ENCODE measurements at regions not wholly inside any gene's neighbourhood (a gene's known extent, or its start where the extent isn't known, plus 50 kb on each side); places are given as distances from the start of the nearest gene placed in this dataset.

DNA sequence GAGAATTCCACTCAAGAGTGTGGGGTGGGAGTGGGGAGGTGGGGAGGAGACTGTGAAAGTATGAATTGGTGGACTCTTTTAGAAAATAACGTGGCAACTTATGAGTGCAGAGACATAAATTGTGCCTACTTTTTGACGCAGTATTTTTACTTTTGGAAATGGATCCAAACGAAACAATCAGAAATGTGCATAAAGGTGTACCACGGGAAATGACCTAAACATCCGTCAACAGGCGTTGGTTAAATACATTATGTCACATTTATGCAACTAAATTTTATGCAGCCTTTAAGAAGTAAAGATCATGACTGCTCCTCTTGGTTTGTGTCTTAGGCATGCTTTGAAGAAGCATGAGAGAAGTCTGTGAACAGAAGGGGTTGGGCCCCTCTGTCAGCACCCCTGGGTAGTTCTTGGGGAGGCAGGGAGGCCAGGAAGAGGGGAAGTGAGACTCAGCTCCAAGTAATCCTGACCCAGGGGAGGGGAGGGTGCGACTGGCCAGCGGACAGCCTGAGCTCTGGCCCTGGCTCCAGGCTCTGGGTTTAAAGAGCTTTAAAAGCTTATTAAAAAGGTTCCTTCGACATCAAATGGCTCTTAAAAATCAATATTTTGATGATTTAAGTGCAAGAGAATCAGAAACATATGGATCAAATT lies 126.4 kb upstream of the HAAO start:
- intact Hi-C loops (cut with DNase I) = no loop called here
- ATAC-seq (ENCODE audit: poor library complexity) = no peak
- no peak for DNase-seq

DNA sequence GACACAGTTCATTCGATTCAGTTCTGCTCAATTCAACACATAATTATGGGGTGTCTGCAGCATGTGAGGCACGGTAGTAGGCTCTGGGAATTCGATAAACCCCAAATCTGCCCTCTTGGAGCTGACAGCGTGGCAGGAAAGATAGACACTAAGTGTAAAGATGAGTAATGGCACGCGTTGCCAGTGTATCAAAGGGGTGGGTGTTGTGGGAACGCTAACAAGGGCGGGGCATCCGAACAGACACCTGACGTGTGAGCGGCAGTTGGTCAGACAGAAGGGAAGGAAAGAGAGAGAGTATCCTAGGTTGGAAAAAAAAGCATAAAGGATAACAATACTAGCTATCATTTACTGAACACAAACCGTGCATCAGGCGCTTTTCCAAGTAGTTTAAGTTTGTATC lies 125.7 kb upstream of the HAAO start:
- ATAC-seq (ENCODE audit: poor library complexity) (no peak), DNase-seq (no peak)
- intact Hi-C loops (cut with DNase I) = no loop called here

DNA sequence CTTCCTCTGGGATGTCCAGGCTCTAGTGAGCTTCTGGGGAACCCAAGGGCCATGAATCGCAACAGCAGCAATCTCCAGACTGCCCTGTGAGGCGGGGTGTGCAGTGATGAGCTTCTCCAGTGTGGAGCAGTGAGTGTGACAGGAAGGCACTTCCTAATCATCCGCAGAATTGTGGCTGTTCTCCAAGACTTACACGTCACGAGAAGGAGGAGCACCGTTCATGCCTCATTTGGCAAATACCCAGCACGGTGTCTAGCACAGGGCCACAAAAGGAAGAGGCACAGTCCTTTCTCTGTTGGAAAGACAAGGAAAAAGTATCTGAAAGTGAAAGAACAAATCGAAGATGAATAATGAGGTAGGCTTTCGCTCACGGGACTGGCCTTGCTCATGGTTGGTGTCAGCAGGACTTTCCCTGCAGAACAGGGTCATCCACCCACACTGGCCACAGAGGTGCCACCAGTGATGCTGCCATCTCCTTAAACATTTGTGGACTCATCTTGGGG lies 125.1 kb upstream of the HAAO start:
- peak; percentile 59 for DNase-seq
- intact Hi-C loops (cut with DNase I) = no loop called here
- peak; percentile 61 for ATAC-seq (ENCODE audit: poor library complexity)

DNA sequence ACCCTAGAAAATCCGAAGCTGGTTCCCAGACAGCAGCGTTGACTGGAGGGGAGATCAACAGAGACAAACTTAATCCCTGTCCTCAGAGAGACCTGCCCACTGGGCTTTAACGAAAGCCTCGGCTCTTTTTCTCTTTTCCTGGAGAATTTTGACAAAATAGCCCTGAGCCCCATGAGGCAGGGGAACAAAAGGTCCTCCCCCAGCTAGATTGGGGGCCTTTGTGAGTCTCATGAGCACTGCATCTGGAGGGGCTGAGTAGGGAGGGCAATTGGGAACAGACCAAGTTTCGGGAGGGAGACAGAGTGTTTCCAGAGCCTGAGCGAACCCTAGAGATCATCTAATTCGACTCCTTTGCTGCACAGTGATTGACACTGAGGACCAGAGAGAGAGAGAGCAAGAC lies 123.9 kb upstream of the HAAO start:
- no peak for DNase-seq
- ATAC-seq (ENCODE audit: poor library complexity) = no peak
- intact Hi-C loops (cut with DNase I) = no loop called here

DNA sequence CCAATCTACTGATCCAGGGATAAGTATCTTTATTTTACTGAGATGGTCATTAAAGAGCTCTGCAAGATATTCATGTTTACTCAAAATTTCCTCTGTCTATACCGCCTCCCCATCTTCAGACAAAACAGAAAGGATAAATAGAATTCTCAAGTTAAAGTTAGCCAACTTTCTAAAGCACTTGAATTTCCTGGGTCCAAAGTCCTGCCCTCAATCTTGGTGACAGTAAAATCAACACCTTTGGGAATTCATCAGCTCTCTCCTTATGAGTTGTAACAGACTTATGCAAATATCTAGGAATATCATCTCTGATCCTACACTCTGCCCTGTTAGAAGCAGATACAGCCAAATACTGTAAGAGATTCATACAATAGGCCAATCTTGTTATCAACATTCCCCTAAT lies 122.5 kb upstream of the HAAO start:
- no peak for DNase-seq
- intact Hi-C loops (cut with DNase I) = no loop called here
- ATAC-seq (ENCODE audit: poor library complexity) = no peak

DNA sequence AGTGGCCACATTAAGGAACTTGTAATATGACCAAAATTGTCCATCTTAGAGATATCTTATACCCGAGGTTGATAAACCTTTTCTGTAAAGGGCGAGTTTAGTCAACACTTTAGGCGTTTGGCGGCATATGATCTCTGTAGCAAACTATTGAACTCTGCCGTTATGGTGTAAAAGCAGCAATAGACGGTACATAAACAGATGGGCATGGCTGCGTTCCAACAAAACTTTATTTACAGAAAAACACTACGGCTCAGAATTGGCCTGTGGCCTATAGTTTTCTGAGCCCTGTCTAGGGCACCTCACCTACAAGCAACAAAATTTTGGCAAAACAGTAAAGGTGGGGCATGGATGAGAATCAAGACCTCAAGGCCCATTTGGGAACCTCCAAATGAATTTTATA lies 121.9 kb upstream of the HAAO start:
- no peak for DNase-seq
- no peak for ATAC-seq (ENCODE audit: poor library complexity)
- intact Hi-C loops (cut with DNase I) = no loop called here

DNA sequence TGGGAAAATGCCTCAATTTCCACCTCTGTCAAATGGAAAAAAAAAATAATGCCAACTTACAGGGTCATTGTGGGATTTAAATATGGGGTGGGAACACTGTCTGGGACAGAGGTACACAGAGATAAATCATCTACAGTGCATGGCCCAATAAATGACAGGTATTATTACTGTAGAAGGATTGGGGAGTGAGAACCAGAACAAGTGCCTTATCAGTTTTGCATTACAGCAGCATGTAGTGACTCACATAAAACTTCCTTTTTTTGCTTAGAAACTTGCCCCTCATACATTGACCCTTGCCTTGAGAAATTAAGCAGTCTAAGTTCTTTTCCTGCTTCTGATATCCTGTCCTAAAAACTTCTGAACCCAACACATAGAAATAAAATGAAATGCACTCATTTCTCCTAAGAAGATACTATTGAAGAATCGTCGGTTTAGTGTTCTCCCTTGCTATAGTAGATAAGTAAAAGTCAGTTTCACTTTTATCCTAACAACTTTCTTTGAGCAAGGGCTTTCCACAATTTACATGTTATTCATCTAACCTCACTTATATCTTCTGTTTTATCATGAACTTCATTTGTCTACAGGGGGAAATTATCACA lies 121.0 kb upstream of the HAAO start:
- ATAC-seq (ENCODE audit: poor library complexity) = no peak
- intact Hi-C loops (cut with DNase I) = no loop called here
- DNase-seq = no peak

DNA sequence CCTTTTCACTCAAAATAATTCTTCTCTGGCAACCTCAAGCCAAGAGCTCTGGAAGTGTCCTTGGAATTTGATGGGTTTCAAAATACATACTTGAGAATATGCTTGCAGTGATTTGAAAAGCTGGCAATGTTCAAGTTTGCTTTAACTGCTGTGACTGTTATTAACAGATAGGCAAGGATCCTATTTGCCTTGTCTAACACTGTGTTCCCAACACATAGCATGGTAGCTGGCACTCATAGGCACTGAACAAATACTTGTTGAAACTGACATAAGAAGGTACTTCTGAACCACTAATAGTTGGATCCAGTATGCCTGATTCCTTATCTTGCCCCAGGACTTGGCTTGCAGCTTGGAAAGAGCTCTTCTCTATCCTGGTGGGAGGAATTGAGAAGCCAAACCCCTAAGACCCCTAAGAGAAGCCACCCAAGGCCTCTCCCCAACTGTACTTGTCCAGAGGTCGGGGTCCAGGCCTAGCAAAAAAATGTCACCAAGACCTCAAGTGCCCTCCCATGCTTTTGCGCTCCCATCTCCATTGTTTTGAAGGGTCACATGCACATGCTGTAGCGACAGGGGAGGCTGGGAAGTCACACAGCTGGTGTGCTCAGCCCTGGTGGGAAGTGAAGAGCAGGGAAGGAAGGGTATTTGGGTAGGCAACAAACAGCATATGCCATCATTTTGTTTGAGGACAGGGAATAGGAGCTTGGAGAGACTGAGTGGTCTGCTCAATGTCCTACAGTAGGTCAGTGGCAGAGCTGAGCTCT lies 118.4 kb upstream of the HAAO start:
- ATAC-seq (ENCODE audit: poor library complexity) (peak; percentile 64), DNase-seq (no peak)
- intact Hi-C loops (cut with DNase I) = no loop called here

DNA sequence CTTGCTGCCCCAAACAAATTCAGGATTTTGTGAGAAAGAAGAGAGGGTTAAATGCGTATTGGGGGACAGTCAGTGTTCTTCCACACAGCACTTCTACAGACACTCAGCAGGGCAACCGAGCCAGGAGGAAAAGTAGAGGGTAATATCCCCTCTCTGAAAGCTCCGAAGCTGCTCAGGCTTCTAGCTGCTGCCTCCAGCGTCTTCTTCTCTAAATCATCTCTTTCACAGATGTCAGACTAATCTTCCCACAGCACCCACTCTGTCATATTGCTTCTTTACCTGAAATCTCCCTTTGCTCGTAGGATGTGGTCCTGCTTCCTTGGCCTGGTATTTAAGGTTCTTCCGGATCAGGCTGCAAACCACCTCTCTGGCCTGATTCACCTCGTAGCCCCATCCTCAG lies 117.6 kb upstream of the HAAO start:
- no peak for ATAC-seq (ENCODE audit: poor library complexity)
- intact Hi-C loops (cut with DNase I) = no loop called here
- no peak for DNase-seq

DNA sequence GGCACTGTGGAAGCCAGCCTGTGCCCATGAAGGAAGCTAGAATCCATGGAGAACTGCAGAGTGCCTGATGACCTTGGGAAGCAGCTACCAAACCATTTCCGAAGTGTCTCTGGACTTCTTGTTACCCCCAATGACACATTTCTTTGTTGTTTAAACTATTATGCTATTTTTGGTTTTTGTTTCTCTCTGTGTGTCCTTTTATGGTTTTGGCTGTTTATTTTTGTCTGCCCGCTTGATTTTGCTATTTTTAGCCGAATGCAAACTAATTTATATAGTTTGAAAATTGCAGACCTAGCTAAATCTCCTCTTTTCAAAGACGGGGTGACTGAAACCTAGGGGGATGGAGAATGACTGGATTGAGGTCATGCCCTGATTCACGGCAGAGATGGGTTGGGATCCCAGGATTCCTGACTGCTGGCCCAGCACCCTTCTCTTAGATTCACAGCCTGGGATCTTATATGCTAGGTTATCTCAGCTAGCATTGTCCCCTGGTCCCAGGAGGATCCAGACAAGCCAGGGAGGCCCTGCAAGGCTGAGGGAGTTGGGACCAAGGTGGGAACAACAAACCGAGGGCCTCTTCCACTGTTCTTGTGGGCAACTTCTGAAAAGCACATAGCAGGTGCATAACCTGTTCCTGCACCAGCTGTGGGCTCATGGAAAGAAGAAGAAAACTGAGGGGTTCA lies 116.3 kb upstream of the HAAO start:
- DNase-seq (no peak), ATAC-seq (ENCODE audit: poor library complexity) (no peak)
- intact Hi-C loops (cut with DNase I) = no loop called here

DNA sequence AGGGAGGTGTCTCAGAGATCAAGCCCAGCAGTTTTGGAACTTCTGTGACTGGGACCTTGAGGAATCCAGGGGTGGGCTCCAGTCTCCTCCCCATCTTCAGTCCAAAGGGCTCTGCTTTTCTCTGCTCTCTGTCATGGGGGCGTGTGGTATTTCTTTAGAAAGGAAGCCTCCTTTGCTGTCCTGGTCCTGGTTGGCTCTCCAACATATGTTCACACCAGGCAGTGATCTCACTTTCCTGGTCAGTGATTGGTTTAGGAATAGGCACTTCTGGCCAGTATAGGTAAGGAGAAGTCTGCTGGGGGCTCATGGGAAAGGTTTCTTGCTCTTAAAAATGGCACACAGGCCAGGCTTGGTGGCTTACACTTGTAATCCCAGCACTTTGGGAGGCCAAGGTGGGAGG lies 115.5 kb upstream of the HAAO start:
- DNase-seq (no peak), ATAC-seq (ENCODE audit: poor library complexity) (no peak)
- intact Hi-C loops (cut with DNase I) = no loop called here

DNA sequence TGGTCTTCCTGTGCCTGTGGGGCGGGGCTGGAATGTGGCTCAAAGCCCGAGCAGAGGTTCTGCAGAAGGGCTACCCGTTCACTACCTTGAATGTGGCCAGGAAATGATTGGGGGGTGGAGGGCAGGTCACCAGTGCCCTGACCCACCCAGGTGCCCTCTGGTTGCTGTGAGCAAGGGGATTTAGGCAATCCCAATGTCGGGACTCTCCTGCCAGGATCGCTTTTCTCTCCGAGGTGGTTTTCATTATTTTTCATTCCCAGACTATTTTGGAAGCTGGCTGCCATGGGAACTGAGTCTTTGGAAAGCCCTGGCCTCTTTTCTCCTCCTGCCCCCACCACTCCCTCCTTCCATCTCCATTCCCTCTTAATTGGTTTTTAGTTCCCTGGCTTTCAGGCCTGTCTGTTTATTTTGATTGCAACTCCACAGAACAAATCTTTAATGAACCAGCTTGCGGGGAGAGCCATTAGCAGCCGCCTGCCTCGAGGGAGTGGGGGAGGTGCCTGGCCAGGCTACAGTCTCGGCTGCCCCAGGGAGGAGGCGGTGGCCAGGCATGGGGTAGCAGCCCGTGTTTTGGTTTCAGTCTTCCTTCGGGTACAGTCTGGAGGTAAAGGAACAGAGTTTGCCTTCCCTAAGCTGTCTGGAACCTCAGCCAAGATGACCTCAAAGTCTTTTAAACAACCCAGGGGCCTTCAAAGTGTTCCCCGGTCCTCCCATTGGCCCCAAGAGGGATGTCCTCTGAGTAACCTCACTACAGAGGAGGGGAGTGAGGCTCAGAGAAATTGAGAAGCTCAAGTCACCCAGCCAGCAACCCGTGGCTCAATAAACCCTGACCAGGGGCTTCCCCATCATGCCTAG lies 114.4 kb upstream of the HAAO start:
- ATAC-seq (ENCODE audit: poor library complexity) = peak; percentile 59
- peak; percentile 82 for DNase-seq
- intact Hi-C loops (cut with DNase I) = no loop called here

DNA sequence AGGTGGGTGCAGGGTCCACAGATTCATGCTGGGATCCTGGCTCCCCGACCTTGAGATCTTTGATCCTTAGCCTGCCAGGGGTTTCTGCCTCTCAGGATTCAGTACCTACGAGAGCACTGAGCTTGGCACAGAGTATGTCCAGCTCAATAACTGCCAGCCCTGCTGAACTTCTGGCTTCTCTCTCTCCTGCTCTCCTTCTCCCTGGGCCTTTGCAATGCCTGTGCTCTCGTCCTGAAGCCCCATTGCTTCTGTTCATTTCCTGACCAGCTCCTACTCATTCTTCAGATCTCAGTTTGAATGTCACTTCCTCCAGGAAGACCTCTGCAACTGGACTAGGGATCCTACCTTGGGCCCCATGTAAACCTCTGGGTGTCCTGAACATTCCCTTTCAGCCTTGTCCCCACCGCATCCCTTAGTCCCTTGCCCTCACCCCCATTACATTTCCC lies 113.8 kb upstream of the HAAO start:
- intact Hi-C loops (cut with DNase I) = no loop called here
- no peak for ATAC-seq (ENCODE audit: poor library complexity)
- no peak for DNase-seq

DNA sequence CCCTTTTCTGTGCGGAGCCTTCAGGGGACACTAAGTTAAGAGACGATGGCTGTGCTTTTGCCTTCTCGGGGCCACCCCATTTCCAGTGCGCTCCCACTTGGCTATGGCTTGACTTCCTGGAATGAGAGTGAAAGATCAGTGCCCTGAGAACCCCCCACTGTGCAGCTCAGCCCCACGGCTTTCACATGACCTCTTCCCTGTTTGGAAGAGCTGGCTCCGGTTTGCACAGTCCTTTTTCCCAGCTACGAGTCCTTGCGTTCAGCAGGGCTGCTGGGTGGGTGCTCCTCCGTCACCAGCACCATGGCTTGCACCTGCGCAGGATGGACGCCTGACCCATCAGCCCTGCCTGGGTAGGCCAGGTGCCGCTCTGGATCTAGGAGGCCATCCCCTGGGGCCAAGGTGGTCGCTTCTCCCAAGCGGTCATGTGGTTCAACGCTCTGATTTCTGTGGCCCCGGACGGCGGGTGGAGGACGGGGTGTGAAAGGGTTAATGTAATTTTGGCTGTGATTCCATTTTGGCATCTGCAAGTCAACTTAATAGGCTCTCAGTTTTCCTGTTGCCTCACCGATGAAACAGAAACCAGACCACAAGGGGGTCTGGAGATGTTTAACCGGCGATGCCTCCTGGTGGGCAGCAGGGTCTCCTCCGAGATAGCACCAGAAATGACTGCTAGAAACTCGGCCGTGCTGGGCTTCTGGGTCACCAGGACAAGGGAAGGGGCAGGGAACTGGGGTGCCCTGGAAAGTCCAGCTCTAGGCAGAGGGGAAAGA lies 113.1 kb upstream of the HAAO start:
- DNase-seq = peak; percentile 58
- intact Hi-C loops (cut with DNase I) = no loop called here
- ATAC-seq (ENCODE audit: poor library complexity) = no peak

DNA sequence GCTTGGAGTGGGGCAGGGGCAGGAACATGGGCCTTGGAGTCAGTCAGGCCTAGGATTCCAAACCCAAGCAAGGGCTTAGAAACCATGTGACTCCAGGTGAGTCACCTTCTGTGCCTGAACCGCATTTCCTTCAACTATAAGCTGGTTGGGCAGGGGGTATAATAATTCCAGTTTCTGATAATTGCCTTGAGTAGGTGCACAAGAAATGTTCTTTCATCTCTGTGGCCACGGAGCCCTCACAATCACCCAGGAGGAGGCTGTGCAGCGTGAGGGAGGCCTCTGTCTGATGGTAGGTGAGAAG lies 112.1 kb upstream of the HAAO start:
- ATAC-seq (ENCODE audit: poor library complexity) (no peak), DNase-seq (no peak)
- intact Hi-C loops (cut with DNase I) = no loop called here

DNA sequence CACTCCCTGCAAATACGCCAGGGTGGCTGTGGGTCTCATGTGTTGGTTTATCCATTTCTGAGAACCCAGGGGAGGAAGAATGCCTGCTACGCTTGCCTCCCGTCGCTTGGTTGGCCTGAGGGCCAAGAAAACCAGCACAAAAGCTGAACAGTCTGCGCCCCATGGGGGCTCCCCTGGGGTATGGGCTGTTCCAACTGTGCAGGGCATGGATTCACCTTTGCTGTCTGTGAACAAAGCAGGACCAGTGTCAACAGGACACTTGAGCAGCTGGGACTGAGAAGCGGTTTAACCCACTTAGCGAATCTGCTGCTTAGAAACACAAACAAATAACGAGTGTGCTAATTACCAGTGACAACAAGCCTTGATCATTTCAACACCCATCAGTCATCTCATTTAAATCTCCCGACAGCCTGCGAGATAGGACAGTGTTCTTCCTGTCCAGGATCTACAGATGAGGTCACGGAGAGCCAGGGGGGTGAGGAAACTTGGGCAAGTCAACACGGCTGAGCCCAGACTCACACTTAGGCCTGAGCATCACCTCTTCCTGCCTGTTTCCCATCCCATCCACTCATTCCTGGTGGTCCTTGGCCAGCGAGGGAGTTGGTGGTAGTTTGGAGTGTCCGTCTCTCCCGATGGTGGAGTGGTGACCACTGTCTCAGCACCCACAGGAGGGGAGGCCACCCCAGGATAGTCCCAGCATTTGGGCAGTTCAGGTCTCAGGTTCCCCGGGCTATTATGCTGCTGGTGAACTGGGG lies 111.6 kb upstream of the HAAO start:
- intact Hi-C loops (cut with DNase I) = no loop called here
- no peak for DNase-seq
- peak; percentile 77 for ATAC-seq (ENCODE audit: poor library complexity)

DNA sequence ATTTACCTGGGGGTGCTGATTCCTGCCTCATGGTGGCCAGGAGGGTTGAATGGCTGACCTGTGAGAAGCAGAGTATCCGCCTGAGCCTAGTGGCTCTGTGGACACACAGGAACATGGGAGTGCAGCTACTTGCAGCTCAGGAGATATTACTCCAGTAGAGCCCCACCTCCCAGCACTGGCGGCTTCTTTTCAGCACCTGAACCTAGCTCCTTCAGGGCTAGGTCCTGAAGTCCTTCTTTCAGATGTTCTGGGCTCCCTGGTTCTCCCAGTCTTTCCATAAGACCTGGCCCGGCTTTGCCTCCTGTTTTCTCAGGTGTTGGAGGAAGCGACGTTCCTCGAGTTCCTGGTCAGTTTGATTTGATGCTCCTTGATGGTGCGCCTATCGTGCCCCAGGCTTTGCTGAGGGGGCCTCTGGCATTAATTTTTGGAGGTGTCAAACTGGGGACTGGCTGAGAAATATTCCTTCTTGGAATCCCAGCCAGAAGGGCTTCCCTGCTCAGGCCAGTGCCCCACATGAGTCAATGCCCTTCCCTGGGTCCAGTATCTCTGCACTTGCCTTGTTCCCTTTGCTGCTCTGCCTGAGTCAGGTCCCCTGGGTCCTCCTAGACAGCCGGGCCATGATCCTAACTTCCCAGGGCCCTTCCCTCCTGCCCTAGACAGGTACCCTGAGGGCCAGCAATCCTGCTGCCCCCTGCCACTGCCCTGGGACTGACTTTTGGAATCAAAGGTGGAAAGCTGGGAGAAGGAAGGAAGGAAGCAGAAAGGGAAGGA lies 110.7 kb upstream of the HAAO start:
- intact Hi-C loops (cut with DNase I) = no loop called here
- DNase-seq = no peak
- ATAC-seq (ENCODE audit: poor library complexity) = no peak

All from Right ventricle myocardium superior (tissue), 1 donor.